C4-2B (cell line): ENCODE measurements at regions not wholly inside any gene's neighbourhood (a gene's known extent, or its start where the extent isn't known, plus 50 kb on each side); places are given as distances from the start of the nearest gene placed in this dataset.

Source experiments
- H3K27ac ChIP-seq: fragments of 450-650 bp; 2 replicates; pipeline ENCODE4 v1.5.1; 2017
- CTCF ChIP-seq: fragments of 450-650 bp; conservative IDR thresholded peaks from 2 replicates; pipeline ENCODE4 v1.5.1; 2017; ENCODE audit warnings: mild to moderate bottlenecking
- ZFX ChIP-seq: fragments of 450-650 bp; IDR thresholded peaks from 2 replicates; pipeline ENCODE4 v1.6.1; 2017

GRCh38 chr3:76954412-76954811 lies 85.5 kb upstream of the ROBO2 start:
- no peak overlapping the region for H3K27ac ChIP-seq
- TF ChIP-seq CTCF (no peak), ZFX (no peak)

GRCh38 chr3:76958274-76958673 lies 81.6 kb upstream of the ROBO2 start:
- TF ChIP-seq ZFX: no peak
- no peak for TF ChIP-seq CTCF
- no peak overlapping the region for H3K27ac ChIP-seq

- TF ChIP-seq CTCF (no peak), ZFX (no peak)
Measured at GRCh38 chr3:76958861-76959260, 81.0 kb upstream of the ROBO2 start.

GRCh38 chr3:76961284-76961683 lies 78.6 kb upstream of the ROBO2 start:
- TF ChIP-seq CTCF (no peak), ZFX (no peak)
- no peak overlapping the region for H3K27ac ChIP-seq

More at GRCh38 chr3:76958861-76959260, 81.0 kb upstream of the ROBO2 start:
- H3K27ac ChIP-seq: no peak overlapping the region

- no peak for TF ChIP-seq CTCF
- no peak for TF ChIP-seq ZFX
- H3K27ac ChIP-seq: no peak overlapping the region
Measured at GRCh38 chr3:76965122-76965725, 74.7 kb upstream of the ROBO2 start.

- no peak overlapping the region for H3K27ac ChIP-seq
- no peak for TF ChIP-seq CTCF
- TF ChIP-seq ZFX: no peak
Measured at GRCh38 chr3:76969471-76969870, 70.4 kb upstream of the ROBO2 start.

- TF ChIP-seq CTCF (no peak), ZFX (no peak)
- no peak overlapping the region for H3K27ac ChIP-seq
Measured at GRCh38 chr3:76969996-76970615, 69.8 kb upstream of the ROBO2 start.
